ENCODE measurements at regions not wholly inside any gene's neighbourhood (a gene's known extent, or its start where the extent isn't known, plus 50 kb on each side); places are given as distances from the start of the nearest gene placed in this dataset.

DNA sequence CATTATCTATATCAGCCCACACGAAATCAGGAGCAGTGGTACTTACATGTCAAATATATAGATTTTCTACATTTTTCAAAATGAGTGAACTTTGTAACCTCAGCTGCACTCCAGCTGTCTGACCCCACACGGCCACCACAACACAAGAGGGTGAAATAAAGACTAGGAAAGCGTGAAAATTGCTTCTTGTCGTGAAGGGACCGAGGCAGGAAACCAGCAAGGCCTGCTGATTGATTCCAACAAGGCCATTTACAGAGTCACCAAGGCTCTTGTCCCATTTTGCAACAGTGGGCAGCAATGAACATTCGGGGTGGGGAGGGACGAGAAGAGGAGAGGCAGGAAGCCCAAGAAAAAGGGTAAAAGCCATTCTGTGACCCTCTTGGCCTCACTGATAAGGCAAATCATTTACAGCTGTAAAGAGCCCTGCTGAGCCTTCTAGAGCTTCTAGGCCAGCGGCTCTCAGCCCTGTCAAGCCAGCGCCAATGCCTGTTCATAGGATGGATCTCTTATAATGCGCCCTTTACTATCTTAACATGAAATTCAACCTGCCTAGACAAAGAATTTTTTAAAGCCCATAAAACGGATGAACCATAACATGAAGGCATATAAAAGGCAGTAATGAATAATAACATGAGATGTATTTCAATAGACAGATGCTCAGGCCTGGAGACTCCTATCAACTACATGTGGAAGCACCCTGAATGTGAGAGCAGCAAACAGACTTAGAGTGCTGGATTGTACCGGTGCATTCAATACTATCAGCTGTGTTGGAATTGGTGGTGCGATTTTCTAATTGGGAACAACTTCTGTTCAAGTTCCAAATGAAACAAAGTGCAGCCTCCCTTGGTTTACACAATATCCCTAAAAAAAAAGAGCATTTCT, 269.0 kb downstream of the CDCA7 start:
- Mint-ChIP-seq H3K27me3 (peaks cover 10% of the 10 kb centered on the region), H3K36me3 (ENCODE audit: low read depth) (no peaks in the 10 kb centered on the region), H3K4me1 (no peaks in the 10 kb centered on the region), H3K9me3 (no peaks in the 10 kb centered on the region), H3K27ac (no peak overlapping the region), H3K4me3 (no peak overlapping the region)
- POLR2A ChIA-PET, result no interaction called here
- CTCF ChIA-PET, result no interaction called here
- DNase-seq, result no peak

DNA sequence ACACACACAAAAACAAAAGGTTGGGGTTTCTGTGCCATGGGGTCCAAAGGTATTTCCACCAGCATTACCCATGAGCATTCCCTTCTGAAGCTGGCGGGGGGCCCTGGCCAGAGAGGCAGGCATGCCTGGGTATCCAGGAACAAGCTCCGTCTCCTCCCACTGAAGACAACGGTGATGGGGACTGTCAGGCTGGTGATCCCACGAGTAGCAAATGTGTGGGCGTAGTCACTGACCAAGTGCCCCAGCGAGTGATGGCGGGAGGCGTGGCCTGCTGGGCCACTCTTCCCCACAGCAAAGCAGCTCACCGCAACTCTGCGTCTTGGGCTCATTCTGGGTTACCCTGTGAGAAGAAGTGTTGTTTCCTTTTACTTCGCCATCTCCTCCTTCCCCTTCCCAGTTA, 270.6 kb downstream of the CDCA7 start:
- ChIA-PET POLR2A (no interaction called here), CTCF (no interaction called here)
- Mint-ChIP-seq H3K27me3 (peaks cover 7% of the 10 kb centered on the region), H3K27ac (no peak overlapping the region), H3K4me1 (no peaks in the 10 kb centered on the region), H3K9me3 (no peaks in the 10 kb centered on the region), H3K36me3 (ENCODE audit: low read depth) (no peaks in the 10 kb centered on the region), H3K4me3 (no peak overlapping the region)
- DNase-seq, result no peak

GRCh38 chr2:173629076-173629475, 274.4 kb downstream of the CDCA7 start:
- H3K27me3 Mint-ChIP-seq, result peaks cover 3% of the 10 kb centered on the region
- ChIA-PET POLR2A (no interaction called here), CTCF (no interaction called here)
- H3K9me3 Mint-ChIP-seq, result no peaks in the 10 kb centered on the region
- no peak for DNase-seq
- H3K36me3 Mint-ChIP-seq (ENCODE audit: low read depth), result no peaks in the 10 kb centered on the region
- H3K27ac Mint-ChIP-seq, result no peak overlapping the region
- H3K4me1 Mint-ChIP-seq, result no peaks in the 10 kb centered on the region
- no peak overlapping the region for H3K4me3 Mint-ChIP-seq

- ChIA-PET CTCF (interaction anchor here (0.9 kb wide), 1 partner anchor 182 kb away, joined by 3 read pairs; no protein-coding TSS in a partner anchor), POLR2A (no interaction called here)
- Mint-ChIP-seq H3K36me3 (ENCODE audit: low read depth) (no peaks in the 10 kb centered on the region), H3K27ac (no peak overlapping the region), H3K27me3 (peaks cover 14% of the 10 kb centered on the region), H3K4me1 (no peaks in the 10 kb centered on the region), H3K4me3 (no peak overlapping the region), H3K9me3 (no peaks in the 10 kb centered on the region)
- no peak for DNase-seq
Measured at GRCh38 chr2:173630425-173631126, 275.9 kb downstream of the CDCA7 start.

DNA sequence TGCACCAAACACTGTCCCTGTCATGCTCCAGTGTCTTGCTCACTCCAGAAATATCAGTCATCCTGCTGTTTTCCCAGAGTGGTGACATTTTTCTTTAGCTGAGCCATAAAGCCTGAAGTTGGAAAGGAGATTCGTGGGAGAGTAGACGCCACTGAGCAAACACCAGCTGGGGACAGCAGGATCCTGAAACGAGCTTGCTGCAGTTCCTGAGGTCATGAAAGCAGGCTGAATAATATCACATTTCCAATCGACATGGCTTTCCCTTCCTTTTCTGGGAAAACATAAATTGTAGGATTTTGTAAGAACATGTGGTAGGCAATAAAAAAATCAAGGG, 276.4 kb downstream of the CDCA7 start:
- Mint-ChIP-seq H3K4me3 (no peak overlapping the region), H3K27me3 (peaks cover 16% of the 10 kb centered on the region), H3K27ac (no peak overlapping the region), H3K9me3 (no peaks in the 10 kb centered on the region), H3K4me1 (no peaks in the 10 kb centered on the region), H3K36me3 (ENCODE audit: low read depth) (no peaks in the 10 kb centered on the region)
- DNase-seq, result no peak
- POLR2A ChIA-PET, result no interaction called here
- CTCF ChIA-PET, result no interaction called here

GRCh38 chr2:173644146-173644545, 289.5 kb downstream of the CDCA7 start:
- ChIA-PET CTCF (no interaction called here), POLR2A (no interaction called here)
- Mint-ChIP-seq H3K27ac (no peak overlapping the region), H3K4me1 (no peaks in the 10 kb centered on the region), H3K9me3 (no peaks in the 10 kb centered on the region), H3K36me3 (ENCODE audit: low read depth) (no peaks in the 10 kb centered on the region), H3K4me3 (no peak overlapping the region), H3K27me3 (peaks cover 13% of the 10 kb centered on the region)
- DNase-seq, result no peak

DNA sequence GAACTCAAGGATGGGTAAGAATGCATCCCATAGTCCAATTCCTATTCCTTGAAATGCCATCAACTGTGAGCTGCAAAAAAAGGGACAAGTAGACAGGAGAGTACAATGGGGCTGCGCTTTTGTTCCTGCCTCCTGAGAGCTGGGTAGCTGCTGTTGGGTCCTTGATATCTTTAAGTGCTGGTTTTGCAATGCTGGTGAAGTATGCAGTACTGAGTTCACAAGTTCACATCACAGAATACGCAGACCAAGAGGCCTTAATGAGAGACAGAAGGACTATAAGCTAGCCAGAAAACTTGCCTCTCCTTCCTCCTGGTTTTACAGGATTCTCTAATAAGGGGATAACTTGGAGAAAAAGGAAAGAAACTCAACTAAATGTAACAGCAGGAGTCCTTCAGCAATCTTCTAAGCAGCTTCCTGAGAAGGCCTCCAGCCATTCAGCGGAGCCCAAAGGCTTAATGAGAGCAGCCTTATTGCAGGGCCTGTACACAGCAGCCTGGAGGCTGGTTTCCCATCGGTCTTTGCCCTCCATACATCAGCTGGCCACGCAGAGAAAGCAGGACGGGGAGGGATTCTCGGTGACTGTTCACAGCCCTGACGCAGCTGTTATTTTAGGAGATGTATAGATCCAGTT, 293.1 kb downstream of the CDCA7 start:
- Mint-ChIP-seq H3K27ac (no peak overlapping the region), H3K27me3 (no peaks in the 10 kb centered on the region), H3K9me3 (no peaks in the 10 kb centered on the region), H3K4me1 (no peaks in the 10 kb centered on the region), H3K4me3 (no peak overlapping the region), H3K36me3 (ENCODE audit: low read depth) (no peaks in the 10 kb centered on the region)
- DNase-seq, result no peak
- POLR2A ChIA-PET, result no interaction called here
- CTCF ChIA-PET, result interaction anchor here (0.6 kb wide), 1 partner anchor 323 kb away, joined by 3 read pairs; no protein-coding TSS in a partner anchor

- ChIA-PET CTCF (no interaction called here), POLR2A (no interaction called here)
- H3K4me1 Mint-ChIP-seq, result no peaks in the 10 kb centered on the region
- no peak for DNase-seq
- H3K4me3 Mint-ChIP-seq, result no peak overlapping the region
- no peak overlapping the region for H3K27ac Mint-ChIP-seq
- H3K9me3 Mint-ChIP-seq, result no peaks in the 10 kb centered on the region
- H3K27me3 Mint-ChIP-seq, result no peaks in the 10 kb centered on the region
- no peaks in the 10 kb centered on the region for H3K36me3 Mint-ChIP-seq (ENCODE audit: low read depth)
Measured at GRCh38 chr2:173648816-173649215, 294.1 kb downstream of the CDCA7 start.

GRCh38 chr2:173649527-173650219, 295.0 kb downstream of the CDCA7 start:
- no peaks in the 10 kb centered on the region for H3K36me3 Mint-ChIP-seq (ENCODE audit: low read depth)
- H3K9me3 Mint-ChIP-seq, result no peaks in the 10 kb centered on the region
- ChIA-PET CTCF (no interaction called here), POLR2A (no interaction called here)
- DNase-seq, result no peak
- no peak overlapping the region for H3K4me3 Mint-ChIP-seq
- H3K27me3 Mint-ChIP-seq, result no peaks in the 10 kb centered on the region
- H3K27ac Mint-ChIP-seq, result no peak overlapping the region
- H3K4me1 Mint-ChIP-seq, result no peaks in the 10 kb centered on the region

GRCh38 chr2:173651891-173652290, 297.2 kb downstream of the CDCA7 start:
- CTCF ChIA-PET, result no interaction called here
- Mint-ChIP-seq H3K4me1 (no peaks in the 10 kb centered on the region), H3K4me3 (no peak overlapping the region), H3K9me3 (no peaks in the 10 kb centered on the region), H3K27me3 (peaks cover 6% of the 10 kb centered on the region), H3K36me3 (ENCODE audit: low read depth) (no peaks in the 10 kb centered on the region), H3K27ac (no peak overlapping the region)
- DNase-seq, result no peak
- POLR2A ChIA-PET, result no interaction called here

DNA sequence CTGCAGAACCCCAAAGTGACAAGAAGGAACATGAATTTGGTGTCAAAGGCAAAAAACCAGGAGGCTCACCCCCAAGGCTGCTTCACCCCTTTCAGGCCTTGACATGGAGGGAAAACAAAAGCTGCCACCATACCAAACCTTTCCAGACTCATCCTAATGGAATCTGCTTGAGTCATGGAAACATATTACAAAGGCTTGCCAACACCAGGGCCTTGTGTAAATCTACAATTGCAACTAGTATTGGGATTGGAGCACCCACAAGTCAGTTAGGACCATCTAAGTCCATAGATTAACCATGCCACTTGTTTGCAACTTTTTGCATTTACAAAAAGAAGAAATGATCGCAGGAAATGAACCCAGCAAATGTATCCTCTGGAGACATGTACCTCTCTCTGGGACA, 297.6 kb downstream of the CDCA7 start:
- ChIA-PET POLR2A (no interaction called here), CTCF (no interaction called here)
- H3K27ac Mint-ChIP-seq, result no peak overlapping the region
- H3K4me3 Mint-ChIP-seq, result no peak overlapping the region
- peaks cover 6% of the 10 kb centered on the region for H3K27me3 Mint-ChIP-seq
- H3K4me1 Mint-ChIP-seq, result no peaks in the 10 kb centered on the region
- no peak for DNase-seq
- H3K9me3 Mint-ChIP-seq, result no peaks in the 10 kb centered on the region
- no peaks in the 10 kb centered on the region for H3K36me3 Mint-ChIP-seq (ENCODE audit: low read depth)

DNA sequence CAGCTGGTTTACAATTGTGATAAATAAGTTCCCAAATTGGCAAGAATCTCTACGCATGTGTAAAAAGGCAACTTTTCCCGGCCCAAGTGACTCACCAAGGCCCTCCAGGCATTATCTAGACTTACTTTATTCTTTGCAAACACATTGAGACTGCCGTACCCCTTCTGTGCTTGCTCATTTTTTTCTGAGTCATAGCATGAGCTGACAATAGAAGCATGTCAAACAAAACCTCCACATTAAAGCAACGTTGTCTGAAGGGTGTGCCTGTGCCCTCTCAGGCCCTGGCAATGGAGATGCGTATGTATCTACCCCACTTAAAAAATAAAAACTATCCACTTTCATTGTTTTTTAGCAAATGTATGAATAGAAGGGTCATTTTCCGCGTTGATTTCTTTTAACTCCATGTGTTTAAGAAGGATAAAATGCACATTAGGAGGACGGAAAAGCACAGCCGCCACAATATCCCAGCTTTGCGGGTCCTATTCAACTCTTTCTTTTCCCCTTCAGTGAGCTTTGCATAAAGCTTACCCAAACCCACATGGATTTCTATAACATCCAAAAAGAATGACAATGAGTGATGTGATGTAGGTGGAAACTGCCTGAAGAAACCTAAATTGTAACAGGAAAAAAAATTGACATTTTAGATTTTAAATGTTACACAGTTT, 298.2 kb downstream of the CDCA7 start:
- ChIA-PET CTCF (no interaction called here), POLR2A (no interaction called here)
- no peak for DNase-seq
- H3K36me3 Mint-ChIP-seq (ENCODE audit: low read depth), result no peaks in the 10 kb centered on the region
- no peaks in the 10 kb centered on the region for H3K4me1 Mint-ChIP-seq
- peaks cover 6% of the 10 kb centered on the region for H3K27me3 Mint-ChIP-seq
- no peak overlapping the region for H3K4me3 Mint-ChIP-seq
- H3K9me3 Mint-ChIP-seq, result no peaks in the 10 kb centered on the region
- H3K27ac Mint-ChIP-seq, result no peak overlapping the region

DNA sequence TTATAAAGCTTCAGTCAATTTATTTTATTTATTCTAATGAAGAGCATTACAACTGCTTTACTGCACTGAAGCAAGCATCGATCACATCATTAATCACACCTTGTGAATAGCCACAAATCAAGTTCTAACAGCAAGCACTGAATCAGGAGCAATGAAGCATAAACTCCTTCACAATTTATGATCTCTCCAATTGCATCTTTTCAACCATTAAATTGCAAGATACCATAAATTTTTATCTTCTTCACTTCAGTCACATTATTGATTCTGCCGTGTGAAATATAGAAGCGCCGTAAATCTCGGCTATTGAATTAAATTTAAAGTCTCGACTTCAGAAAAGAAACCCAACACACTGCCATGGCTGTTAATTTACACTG, 298.7 kb downstream of the CDCA7 start:
- Mint-ChIP-seq H3K4me1 (no peaks in the 10 kb centered on the region), H3K36me3 (ENCODE audit: low read depth) (no peaks in the 10 kb centered on the region), H3K9me3 (no peaks in the 10 kb centered on the region), H3K27ac (no peak overlapping the region), H3K4me3 (no peak overlapping the region), H3K27me3 (peaks cover 6% of the 10 kb centered on the region)
- DNase-seq, result no peak
- ChIA-PET POLR2A (no interaction called here), CTCF (no interaction called here)

Measured in activated CD4-positive, alpha-beta memory T cell treated with anti-CD3 and anti-CD28 coated beads, Interleukin-2, amount 10 ng/mL, durations not matched to agents 7 days and 5 days (primary cell).